ENCODE measurements at regions not wholly inside any gene's neighbourhood (a gene's known extent, or its start where the extent isn't known, plus 50 kb on each side); places are given as distances from the start of the nearest gene placed in this dataset.
A peak's percentile ranks its signal among the peaks of the same experiment; 100 is the strongest.
"Not testable (repeated sequence)": the region's sequence is repeated elsewhere in the genome, so short reads cannot be mapped to it uniquely, and the experiment has no call there.

DNA sequence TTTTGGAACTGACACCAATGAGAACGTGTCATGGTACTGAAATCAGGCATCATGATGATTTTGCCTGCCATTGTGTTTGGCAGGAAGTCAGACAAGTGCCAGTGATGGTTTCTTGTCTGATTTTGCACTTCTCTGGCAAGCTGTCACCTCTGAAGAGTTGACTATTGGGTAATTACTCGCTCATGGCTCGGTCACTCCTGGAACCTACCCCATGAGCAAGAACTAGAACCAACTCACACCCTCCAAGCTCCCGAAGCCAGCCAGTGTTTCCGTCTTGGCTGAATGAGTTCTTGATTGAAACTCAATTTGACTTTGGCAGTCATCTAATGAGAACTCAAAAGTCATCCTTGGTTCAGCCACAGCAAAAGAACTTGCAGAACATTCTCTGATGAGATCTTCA is 73.9 kb downstream of the CDRT15L2 start:
- H3K27ac ChIP-seq (ENCODE audit: low read depth in 1 of 2, low read length in 2 of 2); H3K4me3 Mint-ChIP-seq; POLR2A ChIA-PET; H3K4me1 ChIP-seq (ENCODE audit: insufficient read depth, low read length); DNase-seq; H3K4me3 ChIP-seq (ENCODE audit: low read length); H3K27me3 Mint-ChIP-seq; ATAC-seq (ENCODE audit: poor library complexity); H3K36me3 Mint-ChIP-seq (ENCODE audit: low read depth); H3K9me3 ChIP-seq (ENCODE audit: control insufficient read depth in 1 of 2, insufficient read depth in 1 of 2, low read length in 2 of 2); intact Hi-C loops (cut with DNase I, micrococcal nuclease); H3K9me3 Mint-ChIP-seq; H3K36me3 ChIP-seq (ENCODE audit: insufficient read depth, low read length); H3K27ac Mint-ChIP-seq; CTCF ChIA-PET; H3K27me3 ChIP-seq (ENCODE audit: control insufficient read depth in 1 of 2, insufficient read depth in 2 of 2, low read length in 2 of 2): not testable (repeated sequence)
- peaks cover 12% of the 10 kb centered on the region for H3K4me1 Mint-ChIP-seq (ENCODE audit: low read depth)

DNA sequence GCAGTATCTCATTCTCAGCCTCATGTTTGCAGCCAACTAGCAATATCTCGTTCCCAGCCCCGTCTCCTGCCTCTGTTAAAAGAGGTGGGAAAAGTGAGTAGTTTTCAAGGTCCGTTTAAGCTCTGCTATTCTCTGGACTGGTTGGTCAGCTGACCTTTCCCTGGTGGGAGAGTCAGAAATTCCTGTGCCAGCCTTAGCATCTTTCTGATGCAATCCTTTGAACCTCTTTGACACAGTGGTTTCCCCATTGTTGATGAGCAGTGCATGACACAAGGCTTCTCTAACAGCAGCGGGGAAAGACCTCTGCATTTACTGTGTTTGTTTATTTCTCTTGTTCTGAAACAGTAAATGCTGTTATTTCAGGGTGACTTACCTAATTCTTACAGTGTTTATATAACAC is 74.6 kb downstream of the CDRT15L2 start:
- POLR2A ChIA-PET; H3K27me3 ChIP-seq (ENCODE audit: control insufficient read depth in 1 of 2, insufficient read depth in 2 of 2, low read length in 2 of 2); H3K27ac Mint-ChIP-seq; H3K9me3 ChIP-seq (ENCODE audit: control insufficient read depth in 1 of 2, insufficient read depth in 1 of 2, low read length in 2 of 2); CTCF ChIA-PET; H3K27ac ChIP-seq (ENCODE audit: low read depth in 1 of 2, low read length in 2 of 2); H3K36me3 Mint-ChIP-seq (ENCODE audit: low read depth); intact Hi-C loops (cut with DNase I, micrococcal nuclease); DNase-seq; H3K4me3 ChIP-seq (ENCODE audit: low read length); ATAC-seq (ENCODE audit: poor library complexity); H3K4me1 ChIP-seq (ENCODE audit: insufficient read depth, low read length); H3K9me3 Mint-ChIP-seq; H3K36me3 ChIP-seq (ENCODE audit: insufficient read depth, low read length); H3K4me3 Mint-ChIP-seq; H3K27me3 Mint-ChIP-seq: not testable (repeated sequence)
- peaks cover 12% of the 10 kb centered on the region for H3K4me1 Mint-ChIP-seq (ENCODE audit: low read depth)

DNA sequence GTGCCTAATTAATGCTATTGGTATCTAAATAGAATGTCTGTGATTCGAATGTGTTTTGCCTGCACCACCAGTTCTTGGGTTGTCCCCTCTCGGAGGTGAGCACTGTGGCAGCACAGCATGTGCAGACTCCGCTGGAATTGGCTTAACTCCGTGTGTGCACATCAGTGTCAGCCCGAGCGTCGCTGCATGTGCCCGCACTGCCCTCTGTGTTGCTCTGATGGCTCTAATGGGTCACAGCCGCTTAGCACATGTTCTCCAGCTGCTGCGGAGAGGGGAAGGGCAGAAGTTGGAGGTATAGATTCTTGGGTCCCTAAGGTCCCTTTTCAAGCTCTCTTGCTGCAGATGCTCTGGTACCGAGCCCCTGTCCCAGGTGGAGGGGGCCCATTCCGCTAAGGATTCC is 75.1 kb downstream of the CDRT15L2 start:
- H3K36me3 ChIP-seq (ENCODE audit: insufficient read depth, low read length); H3K27me3 Mint-ChIP-seq; ATAC-seq (ENCODE audit: poor library complexity); POLR2A ChIA-PET; H3K36me3 Mint-ChIP-seq (ENCODE audit: low read depth); DNase-seq; intact Hi-C loops (cut with DNase I, micrococcal nuclease); H3K27ac Mint-ChIP-seq; H3K27ac ChIP-seq (ENCODE audit: low read depth in 1 of 2, low read length in 2 of 2); H3K4me1 ChIP-seq (ENCODE audit: insufficient read depth, low read length); H3K9me3 Mint-ChIP-seq; H3K9me3 ChIP-seq (ENCODE audit: control insufficient read depth in 1 of 2, insufficient read depth in 1 of 2, low read length in 2 of 2); H3K4me3 Mint-ChIP-seq; H3K4me3 ChIP-seq (ENCODE audit: low read length); CTCF ChIA-PET; H3K27me3 ChIP-seq (ENCODE audit: control insufficient read depth in 1 of 2, insufficient read depth in 2 of 2, low read length in 2 of 2): not testable (repeated sequence)
- peaks cover 12% of the 10 kb centered on the region for H3K4me1 Mint-ChIP-seq (ENCODE audit: low read depth)

DNA sequence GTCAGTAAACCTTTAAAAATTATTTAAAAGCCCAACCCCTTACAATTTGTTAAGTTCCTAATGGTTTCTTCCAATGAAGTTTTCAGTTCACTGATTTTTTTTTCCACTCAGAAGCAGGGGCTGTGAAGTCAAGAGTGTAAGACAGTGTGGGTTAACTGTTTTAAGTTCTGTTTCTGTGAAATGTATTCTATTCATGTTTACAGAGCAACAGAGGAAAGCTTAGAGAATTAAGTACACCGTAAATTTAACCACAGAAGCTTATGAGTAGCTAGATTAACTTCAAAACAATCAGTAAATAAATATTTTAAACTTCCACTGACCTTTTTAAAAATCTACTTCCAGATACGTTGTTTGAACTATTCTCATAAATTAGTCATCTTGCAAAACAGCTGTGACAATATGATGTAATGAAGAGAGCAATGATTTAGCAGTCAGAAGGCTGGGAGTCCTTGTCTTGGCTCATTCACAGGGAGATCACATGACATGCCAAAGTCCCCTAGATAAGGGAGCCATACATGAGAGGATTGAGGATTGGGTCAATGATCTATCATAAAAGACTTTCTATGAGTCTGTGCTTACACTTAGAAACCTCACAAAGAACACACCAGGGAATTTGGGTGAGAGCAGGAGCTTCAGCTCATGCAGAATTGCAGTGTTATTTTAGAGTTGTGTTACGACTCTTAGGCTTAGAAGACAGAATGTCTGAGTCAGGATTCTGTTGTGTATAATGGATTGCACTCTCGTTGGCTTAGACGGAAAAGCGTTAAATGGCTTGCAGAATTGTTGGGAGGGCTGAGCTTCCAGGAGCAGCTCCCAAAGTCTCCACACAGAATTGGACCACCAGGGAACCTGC is 85.8 kb downstream of the CDRT15L2 start:
- H3K4me1 ChIP-seq (ENCODE audit: insufficient read depth, low read length); H3K4me3 ChIP-seq (ENCODE audit: low read length); H3K36me3 Mint-ChIP-seq (ENCODE audit: low read depth); H3K27ac ChIP-seq (ENCODE audit: low read depth in 1 of 2, low read length in 2 of 2); H3K36me3 ChIP-seq (ENCODE audit: insufficient read depth, low read length); intact Hi-C loops (cut with DNase I, micrococcal nuclease); H3K27me3 ChIP-seq (ENCODE audit: control insufficient read depth in 1 of 2, insufficient read depth in 2 of 2, low read length in 2 of 2); H3K27ac Mint-ChIP-seq; H3K27me3 Mint-ChIP-seq; H3K4me3 Mint-ChIP-seq; H3K4me1 Mint-ChIP-seq (ENCODE audit: low read depth); CTCF ChIA-PET; H3K9me3 ChIP-seq (ENCODE audit: control insufficient read depth in 1 of 2, insufficient read depth in 1 of 2, low read length in 2 of 2); DNase-seq; ATAC-seq (ENCODE audit: poor library complexity); POLR2A ChIA-PET; H3K9me3 Mint-ChIP-seq: not testable (repeated sequence)

DNA sequence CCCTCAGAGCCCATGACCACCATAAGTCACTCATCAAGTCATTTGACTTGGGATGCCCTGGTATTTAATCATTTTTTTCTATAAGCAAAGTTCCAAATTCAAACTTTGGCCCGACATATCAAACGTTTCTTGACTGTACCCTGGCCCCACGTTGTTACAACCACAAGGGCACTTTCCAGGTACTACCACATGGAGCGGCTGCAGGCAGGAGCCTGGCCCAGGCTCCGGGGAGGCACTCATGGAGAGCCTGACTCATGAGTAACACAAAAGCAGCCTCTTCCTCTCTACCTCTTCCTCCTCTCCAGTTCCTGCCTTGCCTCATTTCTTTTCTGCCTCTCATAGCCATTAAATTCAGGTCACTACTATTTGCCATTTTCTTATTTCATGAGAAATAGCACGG is 87.2 kb downstream of the CDRT15L2 start:
- H3K9me3 ChIP-seq (ENCODE audit: control insufficient read depth in 1 of 2, insufficient read depth in 1 of 2, low read length in 2 of 2); H3K27me3 Mint-ChIP-seq; H3K4me3 ChIP-seq (ENCODE audit: low read length); intact Hi-C loops (cut with DNase I, micrococcal nuclease); H3K4me1 ChIP-seq (ENCODE audit: insufficient read depth, low read length); H3K27me3 ChIP-seq (ENCODE audit: control insufficient read depth in 1 of 2, insufficient read depth in 2 of 2, low read length in 2 of 2); H3K27ac Mint-ChIP-seq; H3K4me3 Mint-ChIP-seq; POLR2A ChIA-PET; H3K27ac ChIP-seq (ENCODE audit: low read depth in 1 of 2, low read length in 2 of 2); H3K4me1 Mint-ChIP-seq (ENCODE audit: low read depth); ATAC-seq (ENCODE audit: poor library complexity); H3K36me3 Mint-ChIP-seq (ENCODE audit: low read depth); H3K9me3 Mint-ChIP-seq; CTCF ChIA-PET; H3K36me3 ChIP-seq (ENCODE audit: insufficient read depth, low read length): not testable (repeated sequence)
- peak in 3 of 14 experiments; percentile 8 to 26 (median 25) for DNase-seq

DNA sequence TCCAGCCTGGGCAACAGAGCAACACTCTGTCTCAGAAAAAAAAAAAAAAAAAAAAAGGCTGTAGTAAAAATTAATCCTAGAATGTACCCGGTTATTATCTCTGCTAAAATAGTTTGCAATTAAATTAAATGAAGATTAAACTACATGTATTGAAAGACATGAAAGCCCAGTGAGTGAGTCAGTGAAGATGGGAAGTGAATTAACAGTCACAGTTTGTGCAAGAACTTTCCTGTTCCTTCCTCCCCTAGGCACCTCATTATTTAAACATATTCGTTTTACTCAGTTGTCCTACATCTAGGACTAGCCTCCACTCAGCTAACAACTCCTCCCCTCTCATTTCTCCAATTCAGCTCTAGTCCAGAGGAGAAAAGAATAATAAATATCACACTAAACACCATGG is 88.2 kb downstream of the CDRT15L2 start:
- ATAC-seq (ENCODE audit: poor library complexity); POLR2A ChIA-PET: not testable (repeated sequence)

DNA sequence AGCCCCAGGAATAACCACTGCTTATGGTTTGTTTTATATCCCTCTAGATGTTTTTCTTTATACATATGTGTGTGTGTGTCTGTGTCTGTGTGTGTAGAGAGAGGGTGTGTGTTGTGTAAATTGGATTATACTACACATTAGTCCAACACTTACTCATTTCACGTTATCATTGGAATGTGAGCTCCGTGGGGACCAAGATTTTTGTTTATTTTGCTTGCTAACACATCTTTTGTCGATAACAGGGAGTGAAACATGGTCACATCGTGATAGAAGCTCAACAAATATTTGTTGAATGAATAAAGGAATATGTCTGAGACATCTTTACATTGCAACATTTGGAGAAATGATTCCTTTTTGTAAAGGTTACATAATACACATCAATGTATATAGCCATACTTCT is 88.8 kb downstream of the CDRT15L2 start:
- not testable (repeated sequence) for H3K4me1 Mint-ChIP-seq (ENCODE audit: low read depth)

More for the DNA sequence above, 88.2 kb downstream of the CDRT15L2 start:
- H3K4me3 ChIP-seq (ENCODE audit: low read length); H3K27ac Mint-ChIP-seq; intact Hi-C loops (cut with DNase I, micrococcal nuclease); H3K27me3 ChIP-seq (ENCODE audit: control insufficient read depth in 1 of 2, insufficient read depth in 2 of 2, low read length in 2 of 2); H3K4me1 Mint-ChIP-seq (ENCODE audit: low read depth); H3K4me3 Mint-ChIP-seq; H3K36me3 ChIP-seq (ENCODE audit: insufficient read depth, low read length); H3K9me3 Mint-ChIP-seq; H3K27ac ChIP-seq (ENCODE audit: low read depth in 1 of 2, low read length in 2 of 2); H3K9me3 ChIP-seq (ENCODE audit: control insufficient read depth in 1 of 2, insufficient read depth in 1 of 2, low read length in 2 of 2); H3K27me3 Mint-ChIP-seq; H3K4me1 ChIP-seq (ENCODE audit: insufficient read depth, low read length); CTCF ChIA-PET; H3K36me3 Mint-ChIP-seq (ENCODE audit: low read depth): not testable (repeated sequence)
- DNase-seq: peak in 1 of 14 experiments; percentile 2

More for the DNA sequence above, 88.8 kb downstream of the CDRT15L2 start:
- H3K9me3 ChIP-seq (ENCODE audit: control insufficient read depth in 1 of 2, insufficient read depth in 1 of 2, low read length in 2 of 2); H3K27me3 ChIP-seq (ENCODE audit: control insufficient read depth in 1 of 2, insufficient read depth in 2 of 2, low read length in 2 of 2); H3K4me3 Mint-ChIP-seq; H3K4me1 ChIP-seq (ENCODE audit: insufficient read depth, low read length); H3K36me3 ChIP-seq (ENCODE audit: insufficient read depth, low read length); H3K9me3 Mint-ChIP-seq; ATAC-seq (ENCODE audit: poor library complexity); H3K27me3 Mint-ChIP-seq; H3K27ac ChIP-seq (ENCODE audit: low read depth in 1 of 2, low read length in 2 of 2); H3K36me3 Mint-ChIP-seq (ENCODE audit: low read depth); H3K4me3 ChIP-seq (ENCODE audit: low read length); DNase-seq; POLR2A ChIA-PET; CTCF ChIA-PET; intact Hi-C loops (cut with DNase I, micrococcal nuclease); H3K27ac Mint-ChIP-seq: not testable (repeated sequence)

Measured in CD4-positive, alpha-beta T cell (primary cell).